ENCODE measurements at regions not wholly inside any gene's neighbourhood (a gene's known extent, or its start where the extent isn't known, plus 50 kb on each side); places are given as distances from the start of the nearest gene placed in this dataset.

- no peak for DNase-seq (ENCODE audit: low spot score)
- Histone ChIP-seq H3K4me1 (no peaks in the 10 kb centered on the region), H3K27me3 (no peaks in the 10 kb centered on the region), H3K27ac (no peak overlapping the region), H3K4me3 (no peak overlapping the region), H3K9me3 (no peaks in the 10 kb centered on the region), H3K36me3 (no peaks in the 10 kb centered on the region)
- TF ChIP-seq CTCF (IDR thresholded peaks at IDR 0.05), result no peak
Measured at GRCh38 chr3:72682936-72683452, 165.3 kb downstream of the SHQ1 start.

- no peak overlapping the region for H3K4me3 ChIP-seq
- no peaks in the 10 kb centered on the region for H3K27me3 ChIP-seq
- H3K9me3 ChIP-seq, result no peaks in the 10 kb centered on the region
- no peaks in the 10 kb centered on the region for H3K4me1 ChIP-seq
- no peaks in the 10 kb centered on the region for H3K36me3 ChIP-seq
- TF ChIP-seq CTCF (IDR thresholded peaks at IDR 0.05), result no peak
- H3K27ac ChIP-seq, result no peak overlapping the region
- DNase-seq (ENCODE audit: low spot score), result no peak
Measured at GRCh38 chr3:72681598-72681997, 166.6 kb downstream of the SHQ1 start.

GRCh38 chr3:72680766-72681165 is 167.5 kb downstream of the SHQ1 start:
- no peak for TF ChIP-seq CTCF (IDR thresholded peaks at IDR 0.05)
- no peak for DNase-seq (ENCODE audit: low spot score)
- H3K27me3 ChIP-seq, result no peaks in the 10 kb centered on the region
- no peak overlapping the region for H3K27ac ChIP-seq
- no peaks in the 10 kb centered on the region for H3K4me1 ChIP-seq
- H3K9me3 ChIP-seq, result peaks cover 0 to 2% of the 10 kb centered on the region in 2 donors
- H3K4me3 ChIP-seq, result no peak overlapping the region
- H3K36me3 ChIP-seq, result no peaks in the 10 kb centered on the region

GRCh38 chr3:72679540-72680198 is 168.6 kb downstream of the SHQ1 start:
- no peak overlapping the region for H3K4me3 ChIP-seq
- H3K27me3 ChIP-seq, result no peaks in the 10 kb centered on the region
- H3K4me1 ChIP-seq, result no peaks in the 10 kb centered on the region
- DNase-seq (ENCODE audit: low spot score), result no peak
- H3K9me3 ChIP-seq, result peaks cover 0 to 10% of the 10 kb centered on the region in 2 donors
- no peak for TF ChIP-seq CTCF (IDR thresholded peaks at IDR 0.05)
- no peaks in the 10 kb centered on the region for H3K36me3 ChIP-seq
- H3K27ac ChIP-seq, result no peak overlapping the region

GRCh38 chr3:72678867-72679266 is 169.4 kb downstream of the SHQ1 start:
- H3K4me1 ChIP-seq, result no peaks in the 10 kb centered on the region
- no peak overlapping the region for H3K4me3 ChIP-seq
- no peak for DNase-seq (ENCODE audit: low spot score)
- no peak overlapping the region for H3K27ac ChIP-seq
- H3K9me3 ChIP-seq, result peaks cover 0 to 10% of the 10 kb centered on the region in 2 donors
- no peaks in the 10 kb centered on the region for H3K36me3 ChIP-seq
- H3K27me3 ChIP-seq, result no peaks in the 10 kb centered on the region
- TF ChIP-seq CTCF (IDR thresholded peaks at IDR 0.05), result no peak

GRCh38 chr3:72678380-72678779 is 169.9 kb downstream of the SHQ1 start:
- H3K27me3 ChIP-seq, result no peaks in the 10 kb centered on the region
- no peak for DNase-seq (ENCODE audit: low spot score)
- TF ChIP-seq CTCF (IDR thresholded peaks at IDR 0.05), result no peak
- H3K4me3 ChIP-seq, result no peak overlapping the region
- no peak overlapping the region for H3K27ac ChIP-seq
- no peaks in the 10 kb centered on the region for H3K36me3 ChIP-seq
- no peaks in the 10 kb centered on the region for H3K4me1 ChIP-seq
- H3K9me3 ChIP-seq, result peaks cover 0 to 10% of the 10 kb centered on the region in 2 donors

Data from right atrium auricular region (tissue), 2 donors.